OCI-LY7 (cell line): ENCODE measurements at regions not wholly inside any gene's neighbourhood (a gene's known extent, or its start where the extent isn't known, plus 50 kb on each side); places are given as distances from the start of the nearest gene placed in this dataset.

Experiments
- CTCF ChIP-seq: fragments of 200-600 bp; sonication (generic); conservative IDR thresholded peaks from 2 replicates; pipeline ENCODE4 v1.5.1; 2014; ENCODE audit warnings: mild to moderate bottlenecking, antibody characterized with exemption, low read length, moderate library complexity, mixed read lengths
- EZH2phosphoT487 ChIP-seq: fragments of 200-600 bp; sonication (generic); IDR thresholded peaks from 2 replicates; pipeline ENCODE4 v1.6.1; 2018; ENCODE audit warnings: low read depth, borderline replicate concordance, mild to moderate bottlenecking, mixed run types, antibody characterized with exemption, low read length, moderate library complexity, mixed read lengths

- TF ChIP-seq CTCF (no peak), EZH2phosphoT487 (no peak)
Observed at GRCh38 chr1:70840260-70840953, 207.2 kb downstream of the PTGER3 start.
